Astrocyte (in vitro differentiated cells and primary cell): ENCODE measurements at regions not wholly inside any gene's neighbourhood (a gene's known extent, or its start where the extent isn't known, plus 50 kb on each side); places are given as distances from the start of the nearest gene placed in this dataset.

Experiments
- CTCF ChIP-seq: IDR thresholded peaks from 2 replicates; pipeline ENCODE4 v1.5.1; 2011; ENCODE audit warnings: low read depth, mild to moderate bottlenecking, inconsistent platforms, low read length, moderate library complexity; ENCODE audit not compliant: insufficient read depth
- EZH2 ChIP-seq: IDR thresholded peaks from 2 replicates; pipeline ENCODE4 v1.6.1; 2012; ENCODE audit warnings: mild to moderate bottlenecking, low read length, inconsistent platforms; ENCODE audit not compliant: insufficient read depth

GRCh38 chr13:80203496-80203895 lies 137.4 kb downstream of the SPRY2 start:
- TF ChIP-seq CTCF = no peak
- TF ChIP-seq EZH2 = no peak
